ENCODE measurements at regions not wholly inside any gene's neighbourhood (a gene's known extent, or its start where the extent isn't known, plus 50 kb on each side); places are given as distances from the start of the nearest gene placed in this dataset.
A peak's percentile ranks its signal among the peaks of the same experiment; 100 is the strongest.

DNA sequence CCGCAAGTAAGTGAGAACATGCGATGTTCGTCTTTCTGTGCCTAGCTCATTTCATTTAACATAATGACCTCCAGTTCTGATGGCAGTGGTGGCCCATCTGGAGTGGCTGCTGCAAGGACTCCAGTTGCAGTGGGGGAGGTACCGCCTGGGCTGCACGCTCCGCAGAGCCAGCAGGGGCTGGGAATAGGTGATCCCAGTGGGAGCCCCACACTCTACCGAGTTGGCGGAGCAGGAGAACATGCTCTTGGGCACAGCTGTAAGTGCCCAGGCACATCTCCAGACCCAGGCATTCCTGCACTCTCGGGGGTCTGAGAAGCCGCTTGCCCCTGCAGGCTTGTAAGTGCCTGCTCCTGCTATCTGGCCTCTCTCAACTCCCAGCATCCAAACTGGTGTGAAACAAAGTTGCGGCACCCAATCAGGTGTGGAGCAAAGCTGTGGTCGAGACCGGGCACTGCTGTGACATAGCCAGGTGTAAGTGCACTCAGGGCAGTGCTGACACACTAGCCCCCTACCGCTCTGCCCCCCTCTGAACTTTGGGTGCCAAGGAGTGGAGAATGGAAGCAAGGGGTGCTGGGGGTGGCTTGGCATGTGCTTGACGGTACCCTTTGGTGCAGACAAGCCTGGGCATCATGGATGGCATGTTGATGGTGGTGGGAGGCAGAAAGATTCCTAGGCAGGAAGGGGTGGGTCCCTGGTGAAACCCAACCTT lies 130.2 kb downstream of the HTR1B start:
- Histone ChIP-seq H3K79me1 (ENCODE audit: low read depth, low read length) (no peaks in the 10 kb centered on the region), H2BK12ac (ENCODE audit: low read length) (no peak overlapping the region), H2AK5ac (ENCODE audit: low read depth, low read length) (no peak overlapping the region), H2BK15ac (ENCODE audit: low read length) (no peak overlapping the region), H3K9ac (ENCODE audit: low read depth, low read length, poor library complexity) (no peak overlapping the region), H2BK5ac (ENCODE audit: low read length) (no peak overlapping the region), H4K91ac (ENCODE audit: low read depth, low read length, poor library complexity) (peak overlapping the region; percentile 85), H2AFZ (ENCODE audit: low read length) (no peak overlapping the region), H3K4me2 (ENCODE audit: insufficient read depth, low read length, poor library complexity, severe bottlenecking) (no peak overlapping the region), H4K8ac (ENCODE audit: low read depth, low read length) (no peak overlapping the region), H3K4me1 (ENCODE audit: control insufficient read depth in 2 of 2, insufficient read depth in 1 of 2, low read depth in 1 of 2, low read length in 2 of 2) (no peaks in the 10 kb centered on the region), H3K18ac (ENCODE audit: low read length) (no peak overlapping the region), H3K36me3 (replicated peaks in 1 of 2; ENCODE audit: control insufficient read depth in 2 of 2, insufficient read depth in 2 of 2, low read length in 2 of 2) (no peaks in the 10 kb centered on the region), H2BK120ac (ENCODE audit: low read depth, low read length) (no peak overlapping the region), H3K9me3 (replicated peaks in 1 of 2; ENCODE audit: control insufficient read depth in 2 of 2, insufficient read depth in 1 of 2, low read depth in 1 of 2, low read length in 2 of 2) (peaks cover 0 to 7% of the 10 kb centered on the region in 2 donors), H3K14ac (ENCODE audit: low read length) (peak overlapping the region; percentile 71), H3K4me3 (ENCODE audit: low read length in 2 of 2) (no peak overlapping the region), H3K27ac (replicated peaks; ENCODE audit: low read length) (no peak overlapping the region), H3K27me3 (ENCODE audit: control insufficient read depth in 3 of 3, insufficient read depth in 3 of 3, low read depth in 1 of 3, low read length in 3 of 3) (no peaks in the 10 kb centered on the region), H3K4ac (ENCODE audit: low read length) (no peak overlapping the region), H3K23ac (ENCODE audit: low read depth, low read length, poor library complexity) (peak overlapping the region; percentile 55)
- no CpG with 5 or more reads among the region's 15 CpGs for WGBS, 2 donors (ENCODE audit: extremely low coverage in 2 of 2, insufficient read length in 2 of 2, insufficient replicate concordance in 1 of 2)
- DNase-seq (ENCODE audit: low spot score), result no peak

DNA sequence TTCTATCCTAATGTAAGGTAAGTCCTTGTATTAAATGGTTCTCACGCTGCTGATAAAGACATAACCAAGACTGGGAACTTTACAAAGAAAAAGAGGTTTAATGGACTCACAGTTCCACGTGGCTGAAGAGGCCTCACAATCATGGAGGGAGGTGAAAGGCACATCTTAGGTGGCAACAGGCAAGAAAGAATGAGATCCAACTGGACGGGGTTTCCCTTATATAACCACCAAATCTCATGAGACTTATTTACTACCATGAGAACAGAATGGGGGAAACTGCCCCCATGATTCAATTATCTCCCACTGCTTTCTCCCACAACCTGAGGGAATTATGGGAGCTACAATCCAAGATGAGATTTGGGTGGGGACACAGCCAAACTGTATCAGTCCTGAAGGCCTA lies 136.6 kb downstream of the HTR1B start:
- H3K79me1 ChIP-seq (ENCODE audit: low read depth, low read length), result no peaks in the 10 kb centered on the region
- H3K4me2 ChIP-seq (ENCODE audit: insufficient read depth, low read length, poor library complexity, severe bottlenecking), result no peak overlapping the region
- H3K4ac ChIP-seq (ENCODE audit: low read length), result no peak overlapping the region
- no peak overlapping the region for H2BK5ac ChIP-seq (ENCODE audit: low read length)
- H3K18ac ChIP-seq (ENCODE audit: low read length), result no peak overlapping the region
- no peak overlapping the region for H4K8ac ChIP-seq (ENCODE audit: low read depth, low read length)
- DNase-seq (ENCODE audit: low spot score), result no peak
- no peak overlapping the region for H3K27ac ChIP-seq (replicated peaks; ENCODE audit: low read length)
- H3K9ac ChIP-seq (ENCODE audit: low read depth, low read length, poor library complexity), result no peak overlapping the region
- H2BK120ac ChIP-seq (ENCODE audit: low read depth, low read length), result no peak overlapping the region
- H3K14ac ChIP-seq (ENCODE audit: low read length), result no peak overlapping the region
- no peak overlapping the region for H3K23ac ChIP-seq (ENCODE audit: low read depth, low read length, poor library complexity)
- no peak overlapping the region for H3K4me3 ChIP-seq (ENCODE audit: low read length in 2 of 2)
- no peaks in the 10 kb centered on the region for H3K27me3 ChIP-seq (ENCODE audit: control insufficient read depth in 3 of 3, insufficient read depth in 3 of 3, low read depth in 1 of 3, low read length in 3 of 3)
- H2BK12ac ChIP-seq (ENCODE audit: low read length), result no peak overlapping the region
- WGBS, 2 donors (ENCODE audit: extremely low coverage in 2 of 2, insufficient read length in 2 of 2, insufficient replicate concordance in 1 of 2), result no CpG with 5 or more reads among the region's 3 CpGs
- H2BK15ac ChIP-seq (ENCODE audit: low read length), result no peak overlapping the region
- H3K36me3 ChIP-seq (replicated peaks in 1 of 2; ENCODE audit: control insufficient read depth in 2 of 2, insufficient read depth in 2 of 2, low read length in 2 of 2), result no peaks in the 10 kb centered on the region
- no peak overlapping the region for H4K91ac ChIP-seq (ENCODE audit: low read depth, low read length, poor library complexity)
- H3K4me1 ChIP-seq (ENCODE audit: control insufficient read depth in 2 of 2, insufficient read depth in 1 of 2, low read depth in 1 of 2, low read length in 2 of 2), result no peaks in the 10 kb centered on the region
- H2AFZ ChIP-seq (ENCODE audit: low read length), result no peak overlapping the region
- no peaks in the 10 kb centered on the region for H3K9me3 ChIP-seq (replicated peaks in 1 of 2; ENCODE audit: control insufficient read depth in 2 of 2, insufficient read depth in 1 of 2, low read depth in 1 of 2, low read length in 2 of 2)
- H2AK5ac ChIP-seq (ENCODE audit: low read depth, low read length), result no peak overlapping the region

DNA sequence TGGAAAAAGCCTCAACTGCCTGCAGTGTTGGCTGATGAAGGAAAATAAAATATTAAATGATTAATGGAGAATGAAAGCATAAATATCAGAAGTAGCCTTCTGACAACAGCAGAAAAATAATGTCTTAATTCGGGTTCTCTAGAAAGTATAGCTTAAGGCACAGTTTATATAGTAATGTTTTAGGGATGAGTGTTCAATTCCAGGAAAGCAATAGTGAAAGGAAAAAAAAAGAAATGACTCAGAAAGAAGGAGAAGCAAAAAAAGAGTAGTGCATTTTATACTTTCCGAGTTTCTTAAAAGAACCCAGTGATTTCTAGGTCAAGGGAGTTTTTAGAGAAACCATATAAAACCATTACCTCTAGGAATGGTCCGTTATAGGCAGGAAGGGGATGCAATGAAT lies 137.3 kb downstream of the HTR1B start:
- H3K4ac ChIP-seq (ENCODE audit: low read length), result no peak overlapping the region
- H3K9me3 ChIP-seq (replicated peaks in 1 of 2; ENCODE audit: control insufficient read depth in 2 of 2, insufficient read depth in 1 of 2, low read depth in 1 of 2, low read length in 2 of 2), result no peaks in the 10 kb centered on the region
- H3K4me2 ChIP-seq (ENCODE audit: insufficient read depth, low read length, poor library complexity, severe bottlenecking), result no peak overlapping the region
- no peak overlapping the region for H2BK5ac ChIP-seq (ENCODE audit: low read length)
- no peak overlapping the region for H2BK120ac ChIP-seq (ENCODE audit: low read depth, low read length)
- no peak overlapping the region for H3K23ac ChIP-seq (ENCODE audit: low read depth, low read length, poor library complexity)
- no peak overlapping the region for H4K91ac ChIP-seq (ENCODE audit: low read depth, low read length, poor library complexity)
- H2BK12ac ChIP-seq (ENCODE audit: low read length), result no peak overlapping the region
- no peaks in the 10 kb centered on the region for H3K4me1 ChIP-seq (ENCODE audit: control insufficient read depth in 2 of 2, insufficient read depth in 1 of 2, low read depth in 1 of 2, low read length in 2 of 2)
- no peak overlapping the region for H3K9ac ChIP-seq (ENCODE audit: low read depth, low read length, poor library complexity)
- H2AFZ ChIP-seq (ENCODE audit: low read length), result no peak overlapping the region
- H3K4me3 ChIP-seq (ENCODE audit: low read length in 2 of 2), result no peak overlapping the region
- H3K27me3 ChIP-seq (ENCODE audit: control insufficient read depth in 3 of 3, insufficient read depth in 3 of 3, low read depth in 1 of 3, low read length in 3 of 3), result no peaks in the 10 kb centered on the region
- no peak overlapping the region for H3K14ac ChIP-seq (ENCODE audit: low read length)
- H3K27ac ChIP-seq (replicated peaks; ENCODE audit: low read length), result no peak overlapping the region
- H3K36me3 ChIP-seq (replicated peaks in 1 of 2; ENCODE audit: control insufficient read depth in 2 of 2, insufficient read depth in 2 of 2, low read length in 2 of 2), result no peaks in the 10 kb centered on the region
- H4K8ac ChIP-seq (ENCODE audit: low read depth, low read length), result no peak overlapping the region
- no peak overlapping the region for H2AK5ac ChIP-seq (ENCODE audit: low read depth, low read length)
- DNase-seq (ENCODE audit: low spot score), result no peak
- WGBS, 2 donors (ENCODE audit: extremely low coverage in 2 of 2, insufficient read length in 2 of 2, insufficient replicate concordance in 1 of 2), result no CpG with 5 or more reads among the region's 3 CpGs
- H2BK15ac ChIP-seq (ENCODE audit: low read length), result no peak overlapping the region
- H3K79me1 ChIP-seq (ENCODE audit: low read depth, low read length), result no peaks in the 10 kb centered on the region
- H3K18ac ChIP-seq (ENCODE audit: low read length), result no peak overlapping the region

DNA sequence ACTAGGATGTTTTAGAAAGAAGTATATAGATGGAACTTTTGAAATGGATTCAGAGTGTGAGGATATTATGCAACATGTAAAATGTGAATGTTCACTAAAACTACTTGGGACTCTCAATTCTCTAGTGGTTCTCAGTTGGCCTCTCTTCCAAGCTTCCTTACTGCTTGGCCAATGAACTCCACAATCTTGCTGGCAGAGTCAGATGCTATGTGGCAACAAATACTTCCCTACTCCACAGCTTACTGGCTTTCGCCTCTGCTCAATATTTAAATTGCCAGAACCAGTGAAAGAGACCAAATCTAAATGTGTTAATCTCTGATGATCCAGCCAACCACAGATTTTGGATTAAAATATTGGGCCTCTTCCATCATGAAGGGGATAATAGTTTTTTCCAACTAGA lies 138.4 kb downstream of the HTR1B start:
- H3K4me2 ChIP-seq (ENCODE audit: insufficient read depth, low read length, poor library complexity, severe bottlenecking), result no peak overlapping the region

More for the DNA sequence above, 138.4 kb downstream of the HTR1B start:
- Histone ChIP-seq H2AK5ac (ENCODE audit: low read depth, low read length) (no peak overlapping the region), H3K9ac (ENCODE audit: low read depth, low read length, poor library complexity) (no peak overlapping the region), H3K4me3 (ENCODE audit: low read length in 2 of 2) (no peak overlapping the region), H2BK120ac (ENCODE audit: low read depth, low read length) (no peak overlapping the region), H3K4ac (ENCODE audit: low read length) (no peak overlapping the region), H3K18ac (ENCODE audit: low read length) (no peak overlapping the region), H2BK15ac (ENCODE audit: low read length) (no peak overlapping the region), H3K9me3 (replicated peaks in 1 of 2; ENCODE audit: control insufficient read depth in 2 of 2, insufficient read depth in 1 of 2, low read depth in 1 of 2, low read length in 2 of 2) (no peaks in the 10 kb centered on the region), H2BK5ac (ENCODE audit: low read length) (no peak overlapping the region), H4K8ac (ENCODE audit: low read depth, low read length) (no peak overlapping the region), H3K79me1 (ENCODE audit: low read depth, low read length) (no peaks in the 10 kb centered on the region), H2BK12ac (ENCODE audit: low read length) (no peak overlapping the region), H3K4me1 (ENCODE audit: control insufficient read depth in 2 of 2, insufficient read depth in 1 of 2, low read depth in 1 of 2, low read length in 2 of 2) (no peaks in the 10 kb centered on the region), H4K91ac (ENCODE audit: low read depth, low read length, poor library complexity) (no peak overlapping the region), H3K36me3 (replicated peaks in 1 of 2; ENCODE audit: control insufficient read depth in 2 of 2, insufficient read depth in 2 of 2, low read length in 2 of 2) (no peaks in the 10 kb centered on the region), H3K27ac (replicated peaks; ENCODE audit: low read length) (no peak overlapping the region), H3K14ac (ENCODE audit: low read length) (no peak overlapping the region), H2AFZ (ENCODE audit: low read length) (no peak overlapping the region), H3K23ac (ENCODE audit: low read depth, low read length, poor library complexity) (no peak overlapping the region), H3K27me3 (ENCODE audit: control insufficient read depth in 3 of 3, insufficient read depth in 3 of 3, low read depth in 1 of 3, low read length in 3 of 3) (no peaks in the 10 kb centered on the region)
- DNase-seq (ENCODE audit: low spot score), result no peak
- WGBS, 2 donors (ENCODE audit: extremely low coverage in 2 of 2, insufficient read length in 2 of 2, insufficient replicate concordance in 1 of 2), result no CpG with 5 or more reads among the region's 1 CpG

All from neuronal stem cell (in vitro differentiated cells).